Hepatocyte (in vitro differentiated cells): ENCODE measurements at regions not wholly inside any gene's neighbourhood (a gene's known extent, or its start where the extent isn't known, plus 50 kb on each side); places are given as distances from the start of the nearest gene placed in this dataset.
A peak's percentile ranks its signal among the peaks of the same experiment; 100 is the strongest.

Experiments
- DNase-seq: peaks from one replicate; pipeline ENCODE4 v3.0.0-alpha.2; 2016; ENCODE audit warnings: low spot score
- H2AFZ ChIP-seq: fragments of 200-600 bp; sonication (generic); 2 replicates; pipeline ENCODE4 v1.6.0; 2016; ENCODE audit warnings: antibody characterized with exemption, mild to moderate bottlenecking
- H3K27ac ChIP-seq: fragments of 200-600 bp; sonication (generic); 2 replicates; pipeline ENCODE4 v1.5.1; 2016; ENCODE audit warnings: mild to moderate bottlenecking
- H3K27me3 ChIP-seq: fragments of 200-600 bp; sonication (generic); 2 replicates; pipeline ENCODE4 v1.6.1; 2016
- H3K36me3 ChIP-seq: fragments of 200-600 bp; sonication (generic); replicated peaks from 2 replicates; pipeline ENCODE4 v1.5.1; 2016; ENCODE audit warnings: low read depth; ENCODE audit not compliant: insufficient read depth
- H3K4me1 ChIP-seq: fragments of 200-600 bp; sonication (generic); 2 replicates; pipeline ENCODE4 v1.5.1; 2016; ENCODE audit warnings: mild to moderate bottlenecking, moderate library complexity; ENCODE audit not compliant: insufficient read depth
- H3K4me2 ChIP-seq: fragments of 200-600 bp; sonication (generic); 2 replicates; pipeline ENCODE4 v1.6.0; 2016
- H3K4me3 ChIP-seq: fragments of 200-600 bp; sonication (generic); 2 replicates; pipeline ENCODE4 v1.5.1; 2016; ENCODE audit warnings: mild to moderate bottlenecking
- H3K79me2 ChIP-seq: fragments of 200-600 bp; sonication (generic); 2 replicates; pipeline ENCODE4 v1.6.0; 2017; ENCODE audit warnings: mild to moderate bottlenecking
- H3K9me2 ChIP-seq: fragments of 200-600 bp; sonication (generic); replicated peaks from 2 replicates; pipeline ENCODE4 v1.6.0; 2017; ENCODE audit warnings: mild to moderate bottlenecking; ENCODE audit not compliant: insufficient read depth
- H3K9me3 ChIP-seq: fragments of 200-600 bp; sonication (generic); 2 replicates; pipeline ENCODE4 v1.5.1; 2016; ENCODE audit warnings: low read depth, mild to moderate bottlenecking
- H4K20me1 ChIP-seq: fragments of 200-600 bp; sonication (generic); 2 replicates; pipeline ENCODE4 v1.6.0; 2016; ENCODE audit warnings: mild to moderate bottlenecking; ENCODE audit not compliant: insufficient read depth, poor library complexity, severe bottlenecking
- EZH2 ChIP-seq: fragments of 200-600 bp; sonication (generic); IDR thresholded peaks from 2 replicates; pipeline ENCODE4 v1.6.1; 2016; ENCODE audit warnings: antibody characterized with exemption, mild to moderate bottlenecking, borderline replicate concordance
- EZH2phosphoT487 ChIP-seq: fragments of 200-600 bp; sonication (generic); IDR thresholded peaks from one replicate; pipeline ENCODE4 v1.6.1; 2018; ENCODE audit warnings: antibody characterized with exemption, mild to moderate bottlenecking, low read depth, moderate library complexity; ENCODE audit not compliant: unreplicated experiment, severe bottlenecking
- WGBS: methylation state at CpG from one replicate; pipeline ENCODE4 v1.1.6; 2016; ENCODE audit warnings: low lambda C conversion rate; ENCODE audit errors: missing lambda C conversion rate; 5-methylcytosine and 5-hydroxymethylcytosine counted together
- TF ChIP-seq, protein P1 (sequence below): fragments of 200-600 bp; sonication (generic); IDR thresholded peaks from 2 replicates; pipeline ENCODE4 v1.5.1; 2016; ENCODE audit warnings: antibody characterized with exemption, mild to moderate bottlenecking; ENCODE audit not compliant: poor library complexity

DNA sequence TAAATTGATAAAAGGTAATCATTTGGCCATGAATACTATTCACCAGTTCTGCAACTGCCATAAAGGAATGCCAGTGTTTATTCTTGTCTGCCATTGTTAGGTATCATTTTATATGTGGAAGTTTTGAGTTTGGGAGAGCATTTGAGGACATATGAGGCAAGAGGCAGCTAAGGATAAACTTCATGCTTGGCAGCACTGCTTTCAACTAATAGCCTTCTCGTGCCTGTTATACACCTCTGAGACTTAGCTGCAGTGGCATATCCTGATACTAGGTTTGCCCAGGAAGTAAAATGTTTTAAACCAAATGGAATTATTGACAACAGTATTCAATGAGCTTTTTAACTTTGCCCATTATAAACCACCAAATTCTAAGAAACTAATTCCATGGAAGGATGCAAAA, 126.0 kb upstream of the DPH6 start:
- TF ChIP-seq EZH2 (no peak), EZH2phosphoT487 (no peak)
- TF ChIP-seq, protein P1, sequence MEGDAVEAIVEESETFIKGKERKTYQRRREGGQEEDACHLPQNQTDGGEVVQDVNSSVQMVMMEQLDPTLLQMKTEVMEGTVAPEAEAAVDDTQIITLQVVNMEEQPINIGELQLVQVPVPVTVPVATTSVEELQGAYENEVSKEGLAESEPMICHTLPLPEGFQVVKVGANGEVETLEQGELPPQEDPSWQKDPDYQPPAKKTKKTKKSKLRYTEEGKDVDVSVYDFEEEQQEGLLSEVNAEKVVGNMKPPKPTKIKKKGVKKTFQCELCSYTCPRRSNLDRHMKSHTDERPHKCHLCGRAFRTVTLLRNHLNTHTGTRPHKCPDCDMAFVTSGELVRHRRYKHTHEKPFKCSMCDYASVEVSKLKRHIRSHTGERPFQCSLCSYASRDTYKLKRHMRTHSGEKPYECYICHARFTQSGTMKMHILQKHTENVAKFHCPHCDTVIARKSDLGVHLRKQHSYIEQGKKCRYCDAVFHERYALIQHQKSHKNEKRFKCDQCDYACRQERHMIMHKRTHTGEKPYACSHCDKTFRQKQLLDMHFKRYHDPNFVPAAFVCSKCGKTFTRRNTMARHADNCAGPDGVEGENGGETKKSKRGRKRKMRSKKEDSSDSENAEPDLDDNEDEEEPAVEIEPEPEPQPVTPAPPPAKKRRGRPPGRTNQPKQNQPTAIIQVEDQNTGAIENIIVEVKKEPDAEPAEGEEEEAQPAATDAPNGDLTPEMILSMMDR = no peak
- Histone ChIP-seq H3K27me3 (no peaks in the 10 kb centered on the region), H3K36me3 (no peaks in the 10 kb centered on the region), H3K79me2 (no peaks in the 10 kb centered on the region), H3K4me2 (no peak overlapping the region), H2AFZ (no peak overlapping the region), H3K4me1 (peaks cover 9% of the 10 kb centered on the region), H3K27ac (no peak overlapping the region), H4K20me1 (no peaks in the 10 kb centered on the region), H3K9me2 (no peaks in the 10 kb centered on the region), H3K4me3 (no peak overlapping the region), H3K9me3 (no peaks in the 10 kb centered on the region)
- DNase-seq = no peak
- WGBS = 90% methylated on average over 1 of the region's 1 CpG

- Histone ChIP-seq H4K20me1 (no peaks in the 10 kb centered on the region), H3K4me2 (peak overlapping the region; percentile 62), H3K27ac (peak overlapping the region; percentile 72), H2AFZ (peak overlapping the region; percentile 14), H3K4me1 (peaks cover 9% of the 10 kb centered on the region), H3K79me2 (no peaks in the 10 kb centered on the region), H3K9me3 (no peaks in the 10 kb centered on the region), H3K9me2 (no peaks in the 10 kb centered on the region), H3K36me3 (no peaks in the 10 kb centered on the region), H3K27me3 (no peaks in the 10 kb centered on the region), H3K4me3 (no peak overlapping the region)
- TF ChIP-seq EZH2phosphoT487 (no peak), EZH2 (no peak)
- TF ChIP-seq, protein P1 = no peak
- 42% methylated on average over 9 of the region's 9 CpGs for WGBS
- peak; percentile 46 for DNase-seq
Measured at GRCh38 chr15:35673093-35673684, 127.2 kb upstream of the DPH6 start.

DNA sequence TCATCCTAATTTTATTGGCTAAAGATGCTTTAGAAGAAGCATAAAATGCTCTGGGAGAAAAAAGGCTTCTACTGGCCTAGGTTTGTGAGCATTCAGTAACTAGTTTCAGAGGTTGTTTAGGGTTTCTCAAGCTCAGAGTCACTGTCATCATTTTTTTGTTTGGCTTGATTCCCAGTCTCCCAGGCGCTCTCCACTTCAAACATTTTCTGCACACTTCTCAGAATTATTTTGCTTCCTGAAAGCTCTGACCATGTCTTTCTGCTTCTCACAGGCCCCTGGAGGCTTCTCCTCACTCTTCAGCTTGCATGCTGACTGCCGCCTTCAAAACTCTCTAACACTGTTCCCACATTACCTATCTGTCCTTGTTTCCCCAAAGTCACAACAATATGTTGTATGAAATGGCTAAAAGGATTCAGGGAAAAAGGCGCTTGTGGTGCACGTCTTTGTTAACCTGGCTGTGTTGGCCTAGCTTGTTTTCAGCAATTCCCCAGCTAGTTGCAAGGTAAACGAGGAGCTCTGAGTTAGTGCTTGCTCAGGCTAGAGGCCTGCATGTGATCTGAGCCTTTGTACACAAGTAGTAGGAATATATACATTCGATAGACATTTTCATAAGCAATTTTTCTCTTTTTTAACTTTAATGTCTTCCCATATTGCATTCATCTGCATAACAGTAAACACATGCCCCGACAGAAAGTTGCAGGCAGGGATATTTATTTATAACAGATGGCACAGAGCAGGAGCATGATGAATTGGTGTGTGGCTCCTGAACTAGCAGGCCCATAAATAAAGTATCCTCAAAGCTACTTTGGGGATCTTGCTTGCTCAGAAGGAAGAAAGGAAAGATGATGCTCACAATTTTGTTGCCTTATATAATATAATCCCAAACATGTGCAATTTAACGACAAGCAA, 129.2 kb upstream of the DPH6 start:
- Histone ChIP-seq H3K27me3 (no peaks in the 10 kb centered on the region), H3K9me2 (no peaks in the 10 kb centered on the region), H3K27ac (peak overlapping the region; percentile 41), H3K9me3 (no peaks in the 10 kb centered on the region), H3K36me3 (no peaks in the 10 kb centered on the region), H3K4me2 (no peak overlapping the region), H3K79me2 (no peaks in the 10 kb centered on the region), H2AFZ (peak overlapping the region; percentile 35), H3K4me1 (peaks cover 9% of the 10 kb centered on the region), H3K4me3 (no peak overlapping the region), H4K20me1 (no peaks in the 10 kb centered on the region)
- 53% methylated on average over 8 of the region's 8 CpGs for WGBS
- DNase-seq = peak; percentile 22
- no peak for TF ChIP-seq EZH2phosphoT487
- TF ChIP-seq EZH2 = no peak
- TF ChIP-seq, protein P1 = no peak
